ENCODE measurements at regions not wholly inside any gene's neighbourhood (a gene's known extent, or its start where the extent isn't known, plus 50 kb on each side); places are given as distances from the start of the nearest gene placed in this dataset.

GRCh38 chr3:178226094-178226493 is 310.1 kb upstream of the KCNMB2 start:
- Histone ChIP-seq H3K9me3 (ENCODE audit: low read length) (peaks cover 13% of the 10 kb centered on the region), H3K27me3 (ENCODE audit: insufficient read depth, low read depth, low read length) (no peaks in the 10 kb centered on the region), H4K20me1 (ENCODE audit: insufficient read depth) (no peaks in the 10 kb centered on the region), H3K79me2 (replicated peaks; ENCODE audit: insufficient read depth, low read length) (no peaks in the 10 kb centered on the region), H3K4me2 (ENCODE audit: low read length) (no peak overlapping the region), H2AFZ (ENCODE audit: low read depth, low read length) (no peak overlapping the region), H3K4me3 (ENCODE audit: low read length) (no peak overlapping the region), H3K36me3 (ENCODE audit: insufficient read depth, low read length) (no peaks in the 10 kb centered on the region), H3K9ac (ENCODE audit: low read length) (no peak overlapping the region), H3F3A (ENCODE audit: insufficient read depth, low read length, poor library complexity, severe bottlenecking) (no peaks in the 10 kb centered on the region), H3K27ac (ENCODE audit: low read length) (no peak overlapping the region), H3K9me2 (ENCODE audit: insufficient read depth, low read length) (no peaks in the 10 kb centered on the region)
- TF ChIP-seq RAD21 (conservative IDR thresholded peaks at IDR 0.05): no peak
- TF ChIP-seq EZH2 (IDR thresholded peaks at IDR 0.05; ENCODE audit: borderline replicate concordance, insufficient read depth, low read length, poor library complexity, severe bottlenecking): no peak
- no peak for TF ChIP-seq CTCF (IDR thresholded peaks at IDR 0.05; ENCODE audit: poor library complexity, severe bottlenecking)
- no peak for TF ChIP-seq SMC3 (conservative IDR thresholded peaks at IDR 0.05; ENCODE audit: poor library complexity)
- no peak for TF ChIP-seq REST (IDR thresholded peaks at IDR 0.05; ENCODE audit: borderline replicate concordance)
- TF ChIP-seq TAF1 (IDR thresholded peaks at IDR 0.05; ENCODE audit: low read depth): no peak
- no peak for TF ChIP-seq POLR2AphosphoS5 (IDR thresholded peaks at IDR 0.05)
- no peak for TF ChIP-seq MXI1 (conservative IDR thresholded peaks at IDR 0.05; ENCODE audit: poor library complexity, severe bottlenecking)
- no peak for TF ChIP-seq EP300 (conservative IDR thresholded peaks at IDR 0.05; ENCODE audit: poor library complexity, severe bottlenecking)

- Histone ChIP-seq H3K27ac (ENCODE audit: low read length) (no peak overlapping the region), H3K4me3 (ENCODE audit: low read length) (no peak overlapping the region), H3K36me3 (ENCODE audit: insufficient read depth, low read length) (no peaks in the 10 kb centered on the region), H4K20me1 (ENCODE audit: insufficient read depth) (no peaks in the 10 kb centered on the region), H3K9me2 (ENCODE audit: insufficient read depth, low read length) (no peaks in the 10 kb centered on the region), H2AFZ (ENCODE audit: low read depth, low read length) (no peak overlapping the region), H3K27me3 (ENCODE audit: insufficient read depth, low read depth, low read length) (no peaks in the 10 kb centered on the region), H3K9ac (ENCODE audit: low read length) (no peak overlapping the region), H3K9me3 (ENCODE audit: low read length) (peaks cover 13% of the 10 kb centered on the region), H3F3A (ENCODE audit: insufficient read depth, low read length, poor library complexity, severe bottlenecking) (no peaks in the 10 kb centered on the region), H3K4me2 (ENCODE audit: low read length) (no peak overlapping the region), H3K79me2 (replicated peaks; ENCODE audit: insufficient read depth, low read length) (no peaks in the 10 kb centered on the region)
- TF ChIP-seq SMC3 (conservative IDR thresholded peaks at IDR 0.05; ENCODE audit: poor library complexity): no peak
- no peak for TF ChIP-seq REST (IDR thresholded peaks at IDR 0.05; ENCODE audit: borderline replicate concordance)
- no peak for TF ChIP-seq CTCF (IDR thresholded peaks at IDR 0.05; ENCODE audit: poor library complexity, severe bottlenecking)
- TF ChIP-seq EZH2 (IDR thresholded peaks at IDR 0.05; ENCODE audit: borderline replicate concordance, insufficient read depth, low read length, poor library complexity, severe bottlenecking): no peak
- no peak for TF ChIP-seq EP300 (conservative IDR thresholded peaks at IDR 0.05; ENCODE audit: poor library complexity, severe bottlenecking)
- no peak for TF ChIP-seq TAF1 (IDR thresholded peaks at IDR 0.05; ENCODE audit: low read depth)
- TF ChIP-seq MXI1 (conservative IDR thresholded peaks at IDR 0.05; ENCODE audit: poor library complexity, severe bottlenecking): no peak
- no peak for TF ChIP-seq POLR2AphosphoS5 (IDR thresholded peaks at IDR 0.05)
- TF ChIP-seq RAD21 (conservative IDR thresholded peaks at IDR 0.05): no peak
These were observed 304.6 kb upstream of the KCNMB2 start for GRCh38 chr3:178231645-178232044.

Measured in neural cell (in vitro differentiated cells).